CD14-positive monocyte (primary cell): ENCODE measurements at regions not wholly inside any gene's neighbourhood (a gene's known extent, or its start where the extent isn't known, plus 50 kb on each side); places are given as distances from the start of the nearest gene placed in this dataset.

Source experiments
- DNase-seq, 3 donors: peaks; one replicate each; pipeline ENCODE4 v3.0.0-alpha.2; 2011 to 2022
- H2AFZ ChIP-seq: 2 replicates; pipeline ENCODE4 v1.6.0; 2012; ENCODE audit warnings: mild to moderate bottlenecking, low read depth, low read length, inconsistent platforms; ENCODE audit not compliant: insufficient read depth, poor library complexity, severe bottlenecking
- H3K27ac ChIP-seq, 2 donors: 1 replicate in 1 of 2; 2 replicates in 1 of 2; pipeline ENCODE4 v1.5.1; 2012 to 2013; ENCODE audit warnings: low read length in 2 of 2, control low read depth in 1 of 2, inconsistent platforms in 1 of 2, low read depth in 1 of 2, mild to moderate bottlenecking in 1 of 2
- H3K27me3 ChIP-seq, 2 donors: one replicate each; pipeline versions ENCODE4 v1.6.0 to v1.6.1; 2011 to 2013; ENCODE audit warnings: low read length in 2 of 2; ENCODE audit not compliant: control insufficient read depth in 2 of 2, insufficient read depth in 2 of 2
- H3K36me3 ChIP-seq, 2 donors: replicated peaks in 1 of 2; 1 replicate in 1 of 2; 2 replicates in 1 of 2; pipeline versions ENCODE4 v1.5.1 to v1.6.1; 2012 to 2013; ENCODE audit warnings: low read length in 2 of 2, control low read depth in 1 of 2, inconsistent platforms in 1 of 2, mild to moderate bottlenecking in 1 of 2; ENCODE audit not compliant: insufficient read depth in 2 of 2, control insufficient read depth in 1 of 2
- H3K4me1 ChIP-seq, 2 donors: 1 replicate in 1 of 2; 2 replicates in 1 of 2; pipeline versions ENCODE4 v1.5.1 to v1.6.1; 2012 to 2013; ENCODE audit warnings: low read length in 2 of 2, control low read depth in 1 of 2, inconsistent platforms in 1 of 2, mild to moderate bottlenecking in 1 of 2, moderate library complexity in 1 of 2; ENCODE audit not compliant: insufficient read depth in 2 of 2, control insufficient read depth in 1 of 2
- H3K4me2 ChIP-seq: replicated peaks from 2 replicates; pipeline ENCODE3; 2012; ENCODE audit warnings: low read length, moderate library complexity, mild to moderate bottlenecking; ENCODE audit not compliant: poor library complexity, severe bottlenecking; ENCODE audit errors: extremely low read depth
- H3K4me3 ChIP-seq, 3 experiments: fragments of 200-600 bp in 1 of 3; sonication (generic) in 1 of 3; replicated peaks in 1 of 3; 1 replicate in 2 of 3; 2 replicates in 1 of 3; pipeline ENCODE4 v1.5.1; 2011 to 2013; ENCODE audit warnings: low read length in 3 of 3, mild to moderate bottlenecking in 3 of 3, control low read depth in 2 of 3, low read depth in 2 of 3, inconsistent platforms in 1 of 3, moderate library complexity in 1 of 3
- H3K79me2 ChIP-seq: 2 replicates; pipeline ENCODE4 v1.6.0; 2012; ENCODE audit warnings: mild to moderate bottlenecking, control low read depth, inconsistent platforms, low read length, moderate library complexity; ENCODE audit not compliant: insufficient read depth
- H3K9ac ChIP-seq: 2 replicates; pipeline ENCODE4 v1.6.0; 2017; ENCODE audit warnings: low read length, mild to moderate bottlenecking; ENCODE audit not compliant: insufficient read depth, poor library complexity, severe bottlenecking
- H3K9me3 ChIP-seq, 2 donors: replicated peaks in 1 of 2; 1 replicate in 1 of 2; 2 replicates in 1 of 2; pipeline versions ENCODE4 v1.5.1 to v1.6.1; 2012 to 2013; ENCODE audit warnings: low read length in 2 of 2, control low read depth in 1 of 2; ENCODE audit not compliant: control insufficient read depth in 1 of 2, insufficient read depth in 1 of 2
- H4K20me1 ChIP-seq: 2 replicates; pipeline ENCODE4 v1.6.0; 2012; ENCODE audit warnings: mild to moderate bottlenecking, low read length, control low read depth, moderate library complexity; ENCODE audit not compliant: insufficient read depth
- H3K27ac Mint-ChIP-seq, 7 donors: one replicate each; pipeline ENCODE4 v1.8.0; 2020; ENCODE audit warnings: mild to moderate bottlenecking in 7 of 7, mixed read lengths in 7 of 7, moderate library complexity in 6 of 7, inconsistent platforms in 2 of 7
- H3K27me3 Mint-ChIP-seq, 3 donors: one replicate each; pipeline ENCODE4 v1.8.0; 2021 to 2022; ENCODE audit warnings: low read depth in 3 of 3, mild to moderate bottlenecking in 3 of 3, mixed read lengths in 3 of 3, moderate library complexity in 3 of 3, inconsistent platforms in 1 of 3
- H3K36me3 Mint-ChIP-seq, 2 donors: one replicate each; pipeline ENCODE4 v1.8.0; 2020; ENCODE audit warnings: mixed read lengths in 2 of 2, inconsistent platforms in 1 of 2, mild to moderate bottlenecking in 1 of 2
- H3K4me1 Mint-ChIP-seq: one replicate; pipeline ENCODE4 v1.8.0; 2020; ENCODE audit warnings: mild to moderate bottlenecking, mixed read lengths
- H3K4me3 Mint-ChIP-seq, 2 donors: one replicate each; pipeline ENCODE4 v1.8.0; 2020; ENCODE audit warnings: mild to moderate bottlenecking in 2 of 2, mixed read lengths in 2 of 2, moderate library complexity in 1 of 2
- H3K9me3 Mint-ChIP-seq, 7 donors: one replicate each; pipeline ENCODE4 v1.8.0; 2020 to 2022; ENCODE audit warnings: mixed read lengths in 7 of 7, mild to moderate bottlenecking in 6 of 7, moderate library complexity in 6 of 7, inconsistent platforms in 2 of 7
- CTCF ChIP-seq: fragments of 200-600 bp; IDR thresholded peaks from one replicate; pipeline ENCODE4 v1.8.0; 2022; ENCODE audit warnings: antibody characterized with exemption, mild to moderate bottlenecking
- WGBS: methylation state at CpG from one replicate; pipeline ENCODE4 v1.1.5; 2013; ENCODE audit warnings: missing lambda C conversion rate; ENCODE audit not compliant: insufficient coverage; 5-methylcytosine and 5-hydroxymethylcytosine counted together
- intact Hi-C, 2 donors: fragments of 100-400 bp; cut with micrococcal nuclease; formaldehyde crosslinking; loops; one replicate each; pipeline versions ENCODE4 v1.15.0 to v1.15.1; 2023

- Histone ChIP-seq H3K36me3 (no peaks in the 10 kb centered on the region), H3K27me3 (no peaks in the 10 kb centered on the region), H3K79me2 (no peaks in the 10 kb centered on the region), H3K27ac (no peak overlapping the region), H4K20me1 (no peaks in the 10 kb centered on the region), H3K9ac (no peak overlapping the region), H2AFZ (no peak overlapping the region), H3K4me3 (no peak overlapping the region), H3K4me2 (no peak overlapping the region), H3K4me1 (no peaks in the 10 kb centered on the region), H3K9me3 (no peaks in the 10 kb centered on the region)
- 87% methylated on average over 23 of the region's 31 CpGs for WGBS
- Mint-ChIP-seq H3K4me1 (no peaks in the 10 kb centered on the region), H3K9me3 (no peaks in the 10 kb centered on the region), H3K27me3 (peaks cover 6 to 12% (median 11%) of the 10 kb centered on the region in 3 donors), H3K36me3 (no peaks in the 10 kb centered on the region), H3K4me3 (no peak overlapping the region), H3K27ac (no peak overlapping the region)
- intact Hi-C loops = no loop called here
- no peak for TF ChIP-seq CTCF
- no peak for DNase-seq
Observed at GRCh38 chr22:48500471-48501230, 1327.0 kb downstream of the BRD1 start.

DNA sequence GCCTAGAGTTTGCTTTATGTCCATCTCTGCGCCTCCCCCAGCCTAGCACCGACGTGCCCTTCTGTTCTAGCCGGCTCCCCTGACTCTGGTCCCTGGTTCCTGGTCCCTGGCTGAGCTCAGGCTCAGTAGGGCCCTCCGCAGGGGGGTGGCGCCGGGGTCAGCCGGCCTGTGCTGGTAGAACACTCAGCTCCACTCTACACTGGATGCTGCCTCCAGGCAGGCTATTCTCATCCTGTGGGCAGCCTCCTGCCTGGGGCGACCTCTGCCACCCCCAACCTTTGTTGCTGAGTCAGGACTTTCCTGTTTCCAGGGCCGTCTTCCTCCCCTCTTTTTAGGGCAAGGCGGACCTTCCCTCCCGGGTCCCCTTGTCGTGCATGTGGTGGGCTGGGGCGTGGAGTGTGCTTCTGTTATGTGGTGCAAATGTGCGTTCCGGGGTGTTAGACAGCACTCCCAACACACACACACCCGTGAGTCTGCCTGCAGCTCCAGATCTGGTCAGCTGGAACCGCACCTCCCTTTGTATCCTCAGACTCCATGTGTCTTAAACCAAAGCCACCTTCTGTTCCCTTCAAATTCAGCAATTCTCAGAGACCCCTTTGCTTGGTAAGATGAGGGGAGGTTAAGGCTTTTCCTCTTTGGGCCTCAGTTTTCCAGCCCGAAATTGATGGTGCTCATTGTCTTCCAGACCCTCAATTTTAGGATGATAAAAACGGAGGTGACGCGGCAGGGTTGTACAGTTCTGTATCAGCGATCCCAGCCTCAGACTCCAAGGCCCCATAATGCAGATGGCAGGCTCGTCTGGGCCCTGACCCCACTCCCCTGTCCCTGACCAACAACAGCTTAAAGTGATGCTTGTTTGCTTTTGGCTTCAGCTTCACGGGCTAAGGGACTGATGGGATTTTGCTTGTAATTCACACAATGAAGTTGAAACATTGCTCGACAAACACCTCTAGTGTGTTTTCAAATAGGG, 1327.9 kb downstream of the BRD1 start:
- Histone ChIP-seq H3K9ac (no peak overlapping the region), H3K9me3 (no peaks in the 10 kb centered on the region), H3K79me2 (no peaks in the 10 kb centered on the region), H3K27ac (no peak overlapping the region), H4K20me1 (no peaks in the 10 kb centered on the region), H3K4me2 (no peak overlapping the region), H3K27me3 (no peaks in the 10 kb centered on the region), H3K4me3 (no peak overlapping the region), H3K36me3 (no peaks in the 10 kb centered on the region), H3K4me1 (no peaks in the 10 kb centered on the region), H2AFZ (no peak overlapping the region)
- Mint-ChIP-seq H3K36me3 (no peaks in the 10 kb centered on the region), H3K4me3 (no peak overlapping the region), H3K27ac (no peak overlapping the region), H3K4me1 (no peaks in the 10 kb centered on the region), H3K9me3 (no peaks in the 10 kb centered on the region), H3K27me3 (peaks cover 7 to 16% (median 12%) of the 10 kb centered on the region in 3 donors)
- no peak for DNase-seq
- no peak for TF ChIP-seq CTCF
- intact Hi-C loops = no loop called here
- 78% methylated on average over 16 of the region's 26 CpGs for WGBS
